GM12891 (cell line): ENCODE measurements at regions not wholly inside any gene's neighbourhood (a gene's known extent, or its start where the extent isn't known, plus 50 kb on each side); places are given as distances from the start of the nearest gene placed in this dataset.
A peak's percentile ranks its signal among the peaks of the same experiment; 100 is the strongest.

Experiments used
- DNase-seq: peaks from one replicate; pipeline ENCODE4 v3.0.0; 2011; ENCODE audit warnings: low spot score; ENCODE audit not compliant: insufficient read length
- FAIRE-seq: peaks from 2 replicates; lab custom pipeline; 2011; peaks lifted over from hg19 to GRCh38; lab: Jason Lieb, UNC
- PAX5 ChIP-seq: IDR thresholded peaks from 2 replicates; pipeline ENCODE4 v1.6.1; 2011; ENCODE audit warnings: low read length, moderate library complexity, mild to moderate bottlenecking; ENCODE audit not compliant: insufficient read depth, severe bottlenecking
- POLR2A ChIP-seq: IDR thresholded peaks from 2 replicates; pipeline ENCODE4 v1.6.1; 2011; ENCODE audit warnings: low read depth, low read length, control low read depth
- POLR2AphosphoS5 ChIP-seq: IDR thresholded peaks from 2 replicates; pipeline ENCODE4 v1.6.1; 2011; ENCODE audit warnings: low read depth, low read length, control low read depth
- POU2F2 ChIP-seq: IDR thresholded peaks from 2 replicates; pipeline ENCODE4 v1.6.1; 2011; ENCODE audit warnings: low read depth, mild to moderate bottlenecking, control low read depth, low read length, moderate library complexity
- SPI1 ChIP-seq: IDR thresholded peaks from 2 replicates; pipeline ENCODE4 v1.6.1; 2011; ENCODE audit warnings: low read depth, low read length, control low read depth
- TAF1 ChIP-seq: IDR thresholded peaks from 2 replicates; pipeline ENCODE4 v1.6.1; 2011; ENCODE audit warnings: low read depth, low read length, control low read depth

- FAIRE-seq (no peak), DNase-seq (no peak)
- no peak for TF ChIP-seq PAX5
- no peak for TF ChIP-seq POLR2AphosphoS5
- TF ChIP-seq POU2F2 = no peak
- no peak for TF ChIP-seq SPI1
- no peak for TF ChIP-seq TAF1
- no peak for TF ChIP-seq POLR2A
These were observed 184.3 kb upstream of the IRX1 start for GRCh38 chr5:3411363-3411762.

GRCh38 chr5:3401635-3402034, 194.0 kb upstream of the IRX1 start:
- FAIRE-seq = no peak
- TF ChIP-seq POU2F2 = no peak
- TF ChIP-seq SPI1 = no peak
- TF ChIP-seq TAF1 = no peak
- no peak for TF ChIP-seq POLR2A
- no peak for TF ChIP-seq PAX5
- no peak for TF ChIP-seq POLR2AphosphoS5
- DNase-seq = no peak

- no peak for TF ChIP-seq PAX5
- no peak for TF ChIP-seq POU2F2
- TF ChIP-seq TAF1 = no peak
- TF ChIP-seq POLR2A = no peak
- no peak for TF ChIP-seq SPI1
- TF ChIP-seq POLR2AphosphoS5 = no peak
- no peak for DNase-seq
- no peak for FAIRE-seq
These were observed 195.0 kb upstream of the IRX1 start for GRCh38 chr5:3400659-3401058.

GRCh38 chr5:3394891-3395599, 200.6 kb upstream of the IRX1 start:
- DNase-seq (no peak), FAIRE-seq (no peak)
- TF ChIP-seq TAF1 = no peak
- no peak for TF ChIP-seq POLR2A
- TF ChIP-seq SPI1 = no peak
- TF ChIP-seq POU2F2 = no peak
- TF ChIP-seq PAX5 = no peak
- no peak for TF ChIP-seq POLR2AphosphoS5

GRCh38 chr5:3393920-3394597, 201.6 kb upstream of the IRX1 start:
- DNase-seq (no peak), FAIRE-seq (no peak)
- TF ChIP-seq SPI1 (no peak), POLR2AphosphoS5 (no peak), POLR2A (no peak), PAX5 (no peak), TAF1 (no peak), POU2F2 (no peak)

- no peak for DNase-seq
- no peak for TF ChIP-seq POLR2A
- no peak for TF ChIP-seq PAX5
- TF ChIP-seq SPI1 = no peak
- no peak for TF ChIP-seq POLR2AphosphoS5
- no peak for TF ChIP-seq POU2F2
- TF ChIP-seq TAF1 = no peak
- FAIRE-seq = no peak
These were observed 202.3 kb upstream of the IRX1 start for GRCh38 chr5:3393122-3393919.

- TF ChIP-seq POU2F2 (no peak), POLR2A (no peak), POLR2AphosphoS5 (no peak), TAF1 (no peak), PAX5 (no peak), SPI1 (no peak)
- DNase-seq = peak; percentile 30
- no peak for FAIRE-seq
These were observed 203.2 kb upstream of the IRX1 start for GRCh38 chr5:3392306-3392939.

GRCh38 chr5:3391210-3391609, 204.4 kb upstream of the IRX1 start:
- DNase-seq (no peak), FAIRE-seq (no peak)
- no peak for TF ChIP-seq SPI1
- TF ChIP-seq POU2F2 = no peak
- TF ChIP-seq POLR2AphosphoS5 = no peak
- no peak for TF ChIP-seq PAX5
- no peak for TF ChIP-seq TAF1
- TF ChIP-seq POLR2A = no peak
